ENCODE measurements at regions not wholly inside any gene's neighbourhood (a gene's known extent, or its start where the extent isn't known, plus 50 kb on each side); places are given as distances from the start of the nearest gene placed in this dataset.

DNA sequence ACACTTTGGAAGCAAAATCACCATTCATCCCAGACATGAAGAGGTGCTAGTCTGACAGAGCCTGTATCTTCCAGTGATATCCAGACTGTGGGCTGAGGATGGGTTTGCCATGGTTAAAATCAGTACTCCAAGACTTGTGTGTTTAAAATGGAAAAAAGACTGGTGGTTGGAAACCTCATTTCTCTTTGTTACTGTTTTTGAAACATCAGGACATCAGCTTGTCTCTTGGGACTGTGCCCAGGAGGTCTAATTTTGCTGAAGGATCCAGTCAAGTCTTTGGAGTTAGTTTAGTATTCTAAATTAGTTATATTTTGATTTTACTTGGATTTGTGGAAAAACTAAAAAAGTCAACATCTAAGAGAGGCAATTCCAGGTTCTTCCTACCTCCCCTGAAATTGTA lies 578.4 kb downstream of the PLCL1 start:
- H3K36me3 ChIP-seq (ENCODE audit: control insufficient read depth, insufficient read depth, low read length): no peaks in the 10 kb centered on the region
- no peaks in the 10 kb centered on the region for H3K4me1 ChIP-seq (ENCODE audit: control insufficient read depth, insufficient read depth, low read length)
- no peak for DNase-seq (ENCODE audit: low read depth, low spot score)
- no peak overlapping the region for H3K27ac ChIP-seq (ENCODE audit: low read length)
- no peaks in the 10 kb centered on the region for H3K27me3 ChIP-seq (ENCODE audit: control insufficient read depth, insufficient read depth, low read length)
- H3K9me3 ChIP-seq (ENCODE audit: control insufficient read depth, insufficient read depth, low read length): no peaks in the 10 kb centered on the region
- H3K4me3 ChIP-seq (ENCODE audit: low read length): no peak overlapping the region

GRCh38 chr2:198376677-198377076 lies 572.3 kb downstream of the PLCL1 start:
- no peaks in the 10 kb centered on the region for H3K9me3 ChIP-seq (ENCODE audit: control insufficient read depth, insufficient read depth, low read length)
- DNase-seq (ENCODE audit: low read depth, low spot score): no peak

DNA sequence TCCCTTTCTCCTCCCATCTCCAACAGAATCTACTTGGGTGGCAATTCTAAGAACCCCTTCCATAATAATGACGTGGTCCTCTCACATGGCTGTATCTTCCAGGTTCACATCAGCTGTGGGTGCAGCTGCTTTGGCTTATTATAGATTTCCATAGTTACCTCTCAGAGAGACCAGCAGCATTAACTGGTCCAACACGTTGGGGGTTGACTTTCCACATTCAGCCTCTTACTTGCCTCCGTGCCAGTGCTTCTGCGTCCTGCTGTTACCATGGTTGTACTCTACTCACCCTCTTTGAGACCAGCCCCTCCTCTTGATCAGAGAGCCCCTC lies 570.7 kb downstream of the PLCL1 start:
- Histone ChIP-seq H3K27me3 (ENCODE audit: control insufficient read depth, insufficient read depth, low read length) (no peaks in the 10 kb centered on the region), H3K27ac (ENCODE audit: low read length) (no peak overlapping the region), H3K9me3 (ENCODE audit: control insufficient read depth, insufficient read depth, low read length) (no peaks in the 10 kb centered on the region), H3K4me1 (ENCODE audit: control insufficient read depth, insufficient read depth, low read length) (no peaks in the 10 kb centered on the region), H3K36me3 (ENCODE audit: control insufficient read depth, insufficient read depth, low read length) (no peaks in the 10 kb centered on the region), H3K4me3 (ENCODE audit: low read length) (no peak overlapping the region)
- no peak for DNase-seq (ENCODE audit: low read depth, low spot score)
- WGBS (ENCODE audit: insufficient coverage, insufficient read length): no CpG with 5 or more reads among the region's 4 CpGs

More at GRCh38 chr2:198376677-198377076, 572.3 kb downstream of the PLCL1 start:
- no peak overlapping the region for H3K4me3 ChIP-seq (ENCODE audit: low read length)
- no peaks in the 10 kb centered on the region for H3K4me1 ChIP-seq (ENCODE audit: control insufficient read depth, insufficient read depth, low read length)
- no peak overlapping the region for H3K27ac ChIP-seq (ENCODE audit: low read length)
- no peaks in the 10 kb centered on the region for H3K36me3 ChIP-seq (ENCODE audit: control insufficient read depth, insufficient read depth, low read length)
- no CpG with 5 or more reads among the region's 5 CpGs for WGBS (ENCODE audit: insufficient coverage, insufficient read length)
- no peaks in the 10 kb centered on the region for H3K27me3 ChIP-seq (ENCODE audit: control insufficient read depth, insufficient read depth, low read length)

GRCh38 chr2:198374375-198375082 lies 570.1 kb downstream of the PLCL1 start:
- Histone ChIP-seq H3K36me3 (ENCODE audit: control insufficient read depth, insufficient read depth, low read length) (no peaks in the 10 kb centered on the region), H3K27me3 (ENCODE audit: control insufficient read depth, insufficient read depth, low read length) (no peaks in the 10 kb centered on the region)
- WGBS (ENCODE audit: insufficient coverage, insufficient read length): no CpG with 5 or more reads among the region's 3 CpGs

GRCh38 chr2:198371921-198372543 lies 567.6 kb downstream of the PLCL1 start:
- H3K27ac ChIP-seq (ENCODE audit: low read length): no peak overlapping the region
- no peak for DNase-seq (ENCODE audit: low read depth, low spot score)
- WGBS (ENCODE audit: insufficient coverage, insufficient read length): no CpG with 5 or more reads among the region's 10 CpGs

More at GRCh38 chr2:198374375-198375082, 570.1 kb downstream of the PLCL1 start:
- H3K27ac ChIP-seq (ENCODE audit: low read length): no peak overlapping the region
- H3K9me3 ChIP-seq (ENCODE audit: control insufficient read depth, insufficient read depth, low read length): no peaks in the 10 kb centered on the region
- no peaks in the 10 kb centered on the region for H3K4me1 ChIP-seq (ENCODE audit: control insufficient read depth, insufficient read depth, low read length)
- DNase-seq (ENCODE audit: low read depth, low spot score): peak; percentile 45
- H3K4me3 ChIP-seq (ENCODE audit: low read length): no peak overlapping the region

GRCh38 chr2:198371329-198371728 lies 566.9 kb downstream of the PLCL1 start:
- no peak for DNase-seq (ENCODE audit: low read depth, low spot score)
- H3K4me1 ChIP-seq (ENCODE audit: control insufficient read depth, insufficient read depth, low read length): no peaks in the 10 kb centered on the region
- H3K27ac ChIP-seq (ENCODE audit: low read length): no peak overlapping the region
- H3K27me3 ChIP-seq (ENCODE audit: control insufficient read depth, insufficient read depth, low read length): no peaks in the 10 kb centered on the region
- no peaks in the 10 kb centered on the region for H3K36me3 ChIP-seq (ENCODE audit: control insufficient read depth, insufficient read depth, low read length)
- no CpG with 5 or more reads among the region's 1 CpG for WGBS (ENCODE audit: insufficient coverage, insufficient read length)
- H3K9me3 ChIP-seq (ENCODE audit: control insufficient read depth, insufficient read depth, low read length): no peaks in the 10 kb centered on the region
- no peak overlapping the region for H3K4me3 ChIP-seq (ENCODE audit: low read length)

More at GRCh38 chr2:198371921-198372543, 567.6 kb downstream of the PLCL1 start:
- H3K36me3 ChIP-seq (ENCODE audit: control insufficient read depth, insufficient read depth, low read length): no peaks in the 10 kb centered on the region
- no peak overlapping the region for H3K4me3 ChIP-seq (ENCODE audit: low read length)
- H3K9me3 ChIP-seq (ENCODE audit: control insufficient read depth, insufficient read depth, low read length): no peaks in the 10 kb centered on the region
- H3K27me3 ChIP-seq (ENCODE audit: control insufficient read depth, insufficient read depth, low read length): no peaks in the 10 kb centered on the region
- no peaks in the 10 kb centered on the region for H3K4me1 ChIP-seq (ENCODE audit: control insufficient read depth, insufficient read depth, low read length)

GRCh38 chr2:198368089-198368488 lies 563.7 kb downstream of the PLCL1 start:
- Histone ChIP-seq H3K4me3 (ENCODE audit: low read length) (no peak overlapping the region), H3K36me3 (ENCODE audit: control insufficient read depth, insufficient read depth, low read length) (no peaks in the 10 kb centered on the region), H3K9me3 (ENCODE audit: control insufficient read depth, insufficient read depth, low read length) (no peaks in the 10 kb centered on the region), H3K4me1 (ENCODE audit: control insufficient read depth, insufficient read depth, low read length) (no peaks in the 10 kb centered on the region), H3K27ac (ENCODE audit: low read length) (no peak overlapping the region), H3K27me3 (ENCODE audit: control insufficient read depth, insufficient read depth, low read length) (no peaks in the 10 kb centered on the region)
- WGBS (ENCODE audit: insufficient coverage, insufficient read length): no CpG with 5 or more reads among the region's 2 CpGs
- no peak for DNase-seq (ENCODE audit: low read depth, low spot score)

GRCh38 chr2:198362740-198363139 lies 558.3 kb downstream of the PLCL1 start:
- H3K27ac ChIP-seq (ENCODE audit: low read length): no peak overlapping the region
- no peaks in the 10 kb centered on the region for H3K9me3 ChIP-seq (ENCODE audit: control insufficient read depth, insufficient read depth, low read length)
- H3K36me3 ChIP-seq (ENCODE audit: control insufficient read depth, insufficient read depth, low read length): no peaks in the 10 kb centered on the region
- no peak overlapping the region for H3K4me3 ChIP-seq (ENCODE audit: low read length)
- H3K27me3 ChIP-seq (ENCODE audit: control insufficient read depth, insufficient read depth, low read length): no peaks in the 10 kb centered on the region
- no peak for DNase-seq (ENCODE audit: low read depth, low spot score)
- WGBS (ENCODE audit: insufficient coverage, insufficient read length): no CpG with 5 or more reads among the region's 1 CpG
- no peaks in the 10 kb centered on the region for H3K4me1 ChIP-seq (ENCODE audit: control insufficient read depth, insufficient read depth, low read length)

DNA sequence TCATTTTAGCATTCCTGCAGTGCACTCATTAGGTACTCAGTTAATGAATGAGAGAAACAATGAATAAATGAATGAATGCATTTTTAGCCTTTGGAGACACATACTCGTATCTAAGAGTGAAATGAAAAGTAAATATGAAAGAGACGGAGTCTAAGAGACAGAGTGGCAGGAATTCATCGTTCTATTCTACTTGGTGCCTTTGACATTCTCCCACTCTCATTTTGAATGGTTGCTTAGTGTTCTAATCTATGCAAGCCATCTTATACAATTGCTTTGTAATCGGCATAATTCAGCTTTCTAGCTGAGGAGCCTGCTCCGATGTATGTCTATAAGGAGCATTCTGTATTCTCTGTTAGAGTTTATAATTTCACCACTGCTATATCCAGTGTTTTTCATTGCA lies 554.9 kb downstream of the PLCL1 start:
- DNase-seq (ENCODE audit: low read depth, low spot score): no peak
- Histone ChIP-seq H3K4me3 (ENCODE audit: low read length) (no peak overlapping the region), H3K27ac (ENCODE audit: low read length) (no peak overlapping the region), H3K36me3 (ENCODE audit: control insufficient read depth, insufficient read depth, low read length) (no peaks in the 10 kb centered on the region), H3K27me3 (ENCODE audit: control insufficient read depth, insufficient read depth, low read length) (no peaks in the 10 kb centered on the region), H3K9me3 (ENCODE audit: control insufficient read depth, insufficient read depth, low read length) (no peaks in the 10 kb centered on the region), H3K4me1 (ENCODE audit: control insufficient read depth, insufficient read depth, low read length) (no peaks in the 10 kb centered on the region)
- WGBS (ENCODE audit: insufficient coverage, insufficient read length): no CpG with 5 or more reads among the region's 5 CpGs

DNA sequence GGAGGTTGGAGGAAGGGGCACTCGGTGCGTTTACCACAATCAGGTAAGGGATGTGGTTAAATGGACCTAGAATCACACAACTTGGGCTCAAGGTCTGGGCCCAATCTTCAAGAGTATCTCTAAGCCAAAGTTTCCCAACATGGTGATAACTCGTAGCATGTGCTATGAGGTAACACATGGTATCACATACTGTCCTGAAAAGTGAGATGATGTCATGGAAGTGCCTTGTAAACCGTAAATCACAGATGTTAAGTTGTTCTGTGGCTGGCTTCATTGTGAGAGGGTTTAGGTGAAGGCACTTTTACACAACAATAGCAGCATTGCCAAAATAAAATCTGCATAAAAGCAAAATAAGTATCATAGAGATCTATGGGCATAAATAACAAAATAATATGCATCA lies 551.8 kb downstream of the PLCL1 start:
- no peak overlapping the region for H3K27ac ChIP-seq (ENCODE audit: low read length)
- WGBS (ENCODE audit: insufficient coverage, insufficient read length): no CpG with 5 or more reads among the region's 4 CpGs
- no peak overlapping the region for H3K4me3 ChIP-seq (ENCODE audit: low read length)
- H3K9me3 ChIP-seq (ENCODE audit: control insufficient read depth, insufficient read depth, low read length): no peaks in the 10 kb centered on the region
- DNase-seq (ENCODE audit: low read depth, low spot score): no peak
- H3K27me3 ChIP-seq (ENCODE audit: control insufficient read depth, insufficient read depth, low read length): no peaks in the 10 kb centered on the region
- H3K4me1 ChIP-seq (ENCODE audit: control insufficient read depth, insufficient read depth, low read length): no peaks in the 10 kb centered on the region
- H3K36me3 ChIP-seq (ENCODE audit: control insufficient read depth, insufficient read depth, low read length): no peaks in the 10 kb centered on the region

GRCh38 chr2:198351647-198352046 lies 547.3 kb downstream of the PLCL1 start:
- no CpG with 5 or more reads among the region's 4 CpGs for WGBS (ENCODE audit: insufficient coverage, insufficient read length)
- H3K4me1 ChIP-seq (ENCODE audit: control insufficient read depth, insufficient read depth, low read length): no peaks in the 10 kb centered on the region
- no peak overlapping the region for H3K4me3 ChIP-seq (ENCODE audit: low read length)
- H3K27me3 ChIP-seq (ENCODE audit: control insufficient read depth, insufficient read depth, low read length): no peaks in the 10 kb centered on the region
- no peaks in the 10 kb centered on the region for H3K36me3 ChIP-seq (ENCODE audit: control insufficient read depth, insufficient read depth, low read length)
- no peak overlapping the region for H3K27ac ChIP-seq (ENCODE audit: low read length)
- H3K9me3 ChIP-seq (ENCODE audit: control insufficient read depth, insufficient read depth, low read length): no peaks in the 10 kb centered on the region
- no peak for DNase-seq (ENCODE audit: low read depth, low spot score)

Measured in iPS DF 6.9 (cell line).